DOHH2 (cell line): ENCODE measurements at regions not wholly inside any gene's neighbourhood (a gene's known extent, or its start where the extent isn't known, plus 50 kb on each side); places are given as distances from the start of the nearest gene placed in this dataset.

ENCODE experiments used
- EZH2phosphoT487 ChIP-seq: fragments of 200-600 bp; sonication (generic); IDR thresholded peaks from 2 replicates; pipeline ENCODE4 v1.6.1; 2017; ENCODE audit warnings: borderline replicate concordance, mild to moderate bottlenecking, antibody characterized with exemption, low read length, moderate library complexity, mixed read lengths
- TF ChIP-seq, protein P1 (sequence below): fragments of 200-600 bp; sonication (generic); IDR thresholded peaks from one replicate; pipeline ENCODE4 v1.5.1; 2014; ENCODE audit warnings: antibody characterized with exemption, mild to moderate bottlenecking, low read depth, low read length; ENCODE audit not compliant: poor library complexity, severe bottlenecking

DNA sequence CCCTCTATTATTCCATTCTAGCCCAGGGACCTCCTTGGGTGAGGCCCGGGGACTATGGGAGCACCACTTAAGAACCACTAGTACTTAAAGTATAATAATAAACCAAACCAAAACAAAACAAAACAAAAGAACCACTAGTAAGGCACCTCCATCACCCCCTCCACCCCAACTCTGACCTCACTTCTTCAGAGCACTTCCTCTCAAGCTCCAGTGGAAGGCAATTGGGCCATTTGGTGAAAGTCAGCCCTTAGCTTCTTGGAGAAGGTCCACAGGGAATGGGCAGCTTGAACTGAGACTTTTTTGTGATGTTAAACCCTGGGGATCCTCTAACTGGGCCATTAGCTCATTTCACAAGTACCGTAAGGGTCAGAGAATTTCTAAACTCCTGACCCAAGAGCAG is 237.3 kb downstream of the RHOU start:
- TF ChIP-seq, protein P1, sequence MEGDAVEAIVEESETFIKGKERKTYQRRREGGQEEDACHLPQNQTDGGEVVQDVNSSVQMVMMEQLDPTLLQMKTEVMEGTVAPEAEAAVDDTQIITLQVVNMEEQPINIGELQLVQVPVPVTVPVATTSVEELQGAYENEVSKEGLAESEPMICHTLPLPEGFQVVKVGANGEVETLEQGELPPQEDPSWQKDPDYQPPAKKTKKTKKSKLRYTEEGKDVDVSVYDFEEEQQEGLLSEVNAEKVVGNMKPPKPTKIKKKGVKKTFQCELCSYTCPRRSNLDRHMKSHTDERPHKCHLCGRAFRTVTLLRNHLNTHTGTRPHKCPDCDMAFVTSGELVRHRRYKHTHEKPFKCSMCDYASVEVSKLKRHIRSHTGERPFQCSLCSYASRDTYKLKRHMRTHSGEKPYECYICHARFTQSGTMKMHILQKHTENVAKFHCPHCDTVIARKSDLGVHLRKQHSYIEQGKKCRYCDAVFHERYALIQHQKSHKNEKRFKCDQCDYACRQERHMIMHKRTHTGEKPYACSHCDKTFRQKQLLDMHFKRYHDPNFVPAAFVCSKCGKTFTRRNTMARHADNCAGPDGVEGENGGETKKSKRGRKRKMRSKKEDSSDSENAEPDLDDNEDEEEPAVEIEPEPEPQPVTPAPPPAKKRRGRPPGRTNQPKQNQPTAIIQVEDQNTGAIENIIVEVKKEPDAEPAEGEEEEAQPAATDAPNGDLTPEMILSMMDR, result no peak
- TF ChIP-seq EZH2phosphoT487, result no peak
